HepG2 (cell line): ENCODE measurements at regions not wholly inside any gene's neighbourhood (a gene's known extent, or its start where the extent isn't known, plus 50 kb on each side); places are given as distances from the start of the nearest gene placed in this dataset.

ENCODE experiments used
- AFF4 ChIP-seq: sonication (generic); formaldehyde crosslinking; IDR thresholded peaks from 2 replicates; pipeline ENCODE4 v1.4.0; 2020; ENCODE audit warnings: missing genetic modification reagents
- ATF1 ChIP-seq: IDR thresholded peaks from 2 replicates; pipeline ENCODE4 v1.6.1; 2016; ENCODE audit warnings: mild to moderate bottlenecking, control low read depth
- BRCA1 ChIP-seq: sonication (generic); formaldehyde crosslinking; IDR thresholded peaks from 2 replicates; pipeline ENCODE4 v1.4.0; 2020; ENCODE audit warnings: missing genetic modification reagents
- CENPT ChIP-seq: sonication (generic); formaldehyde crosslinking; IDR thresholded peaks from 2 replicates; pipeline ENCODE4 v1.8.0; 2022; ENCODE audit warnings: low read depth, mild to moderate bottlenecking, moderate library complexity, missing genetic modification reagents
- CENPX ChIP-seq: sonication (generic); formaldehyde crosslinking; IDR thresholded peaks from 2 replicates; pipeline ENCODE4 v1.9.0; 2021; ENCODE audit warnings: mild to moderate bottlenecking, missing genetic modification reagents, moderate library complexity
- DZIP1 ChIP-seq: sonication (generic); formaldehyde crosslinking; IDR thresholded peaks from 2 replicates; pipeline ENCODE4 v1.5.0; 2020; ENCODE audit warnings: mild to moderate bottlenecking, missing genetic modification reagents
- GABPA ChIP-seq, 2 experiments: IDR thresholded peaks; 2 replicates each; pipeline ENCODE4 v1.6.1; 2011 to 2016; ENCODE audit warnings: low read depth in 2 of 2, low read length in 1 of 2, missing biosample characterization in 1 of 2, missing genetic modification characterization in 1 of 2
- NFIC ChIP-seq: IDR thresholded peaks from 2 replicates; pipeline ENCODE4 v1.6.1; 2012; ENCODE audit warnings: mild to moderate bottlenecking, low read length, inconsistent platforms
- NFRKB ChIP-seq: fragments of 450-650 bp; IDR thresholded peaks from 2 replicates; pipeline ENCODE4 v1.6.1; 2017
- SKI ChIP-seq: fragments of 450-650 bp; IDR thresholded peaks from one replicate; pipeline ENCODE4 v1.6.1; 2018; ENCODE audit warnings: mild to moderate bottlenecking; ENCODE audit not compliant: partially characterized antibody
- SRY ChIP-seq: sonication (generic); formaldehyde crosslinking; IDR thresholded peaks from 2 replicates; pipeline ENCODE4 v1.8.0; 2022; ENCODE audit warnings: mild to moderate bottlenecking, missing genetic modification reagents
- TEAD2 ChIP-seq: sonication (generic); formaldehyde crosslinking; IDR thresholded peaks from 2 replicates; pipeline ENCODE4 v1.9.0; 2021; ENCODE audit warnings: missing genetic modification reagents
- TFE3 ChIP-seq: IDR thresholded peaks from 2 replicates; pipeline ENCODE4 v1.6.1; 2016
- U2AF1 ChIP-seq: fragments of 200-400 bp; formaldehyde crosslinking; optimal IDR thresholded peaks from 2 replicates; pipeline ENCODE3; 2017; ENCODE audit warnings: mild to moderate bottlenecking, low read depth, low read length
- XBP1 ChIP-seq: sonication (generic); formaldehyde crosslinking; IDR thresholded peaks from 2 replicates; pipeline ENCODE4 v1.5.0; 2020; ENCODE audit warnings: missing genetic modification reagents
- ZFP36L1 ChIP-seq: sonication (generic); formaldehyde crosslinking; IDR thresholded peaks from 2 replicates; pipeline ENCODE4 v1.8.0; 2022; ENCODE audit warnings: mild to moderate bottlenecking, missing genetic modification reagents, moderate library complexity
- ZNF432 ChIP-seq: sonication (generic); formaldehyde crosslinking; IDR thresholded peaks from 2 replicates; pipeline ENCODE4 v1.5.0; 2020; ENCODE audit warnings: missing genetic modification reagents, mild to moderate bottlenecking, borderline replicate concordance
- ZNF460 ChIP-seq: sonication (generic); formaldehyde crosslinking; IDR thresholded peaks from 2 replicates; pipeline ENCODE4 v1.5.1; 2020; ENCODE audit warnings: missing genetic modification reagents, mild to moderate bottlenecking, borderline replicate concordance
- ZNF543 ChIP-seq: sonication (generic); formaldehyde crosslinking; IDR thresholded peaks from 2 replicates; pipeline ENCODE4 v1.4.0; 2020; ENCODE audit warnings: mild to moderate bottlenecking, missing genetic modification reagents
- TF ChIP-seq, protein P1 (sequence below): sonication (generic); formaldehyde crosslinking; IDR thresholded peaks from 2 replicates; pipeline ENCODE4 v1.5.0; 2020; ENCODE audit warnings: mild to moderate bottlenecking, missing genetic modification reagents, moderate library complexity

DNA sequence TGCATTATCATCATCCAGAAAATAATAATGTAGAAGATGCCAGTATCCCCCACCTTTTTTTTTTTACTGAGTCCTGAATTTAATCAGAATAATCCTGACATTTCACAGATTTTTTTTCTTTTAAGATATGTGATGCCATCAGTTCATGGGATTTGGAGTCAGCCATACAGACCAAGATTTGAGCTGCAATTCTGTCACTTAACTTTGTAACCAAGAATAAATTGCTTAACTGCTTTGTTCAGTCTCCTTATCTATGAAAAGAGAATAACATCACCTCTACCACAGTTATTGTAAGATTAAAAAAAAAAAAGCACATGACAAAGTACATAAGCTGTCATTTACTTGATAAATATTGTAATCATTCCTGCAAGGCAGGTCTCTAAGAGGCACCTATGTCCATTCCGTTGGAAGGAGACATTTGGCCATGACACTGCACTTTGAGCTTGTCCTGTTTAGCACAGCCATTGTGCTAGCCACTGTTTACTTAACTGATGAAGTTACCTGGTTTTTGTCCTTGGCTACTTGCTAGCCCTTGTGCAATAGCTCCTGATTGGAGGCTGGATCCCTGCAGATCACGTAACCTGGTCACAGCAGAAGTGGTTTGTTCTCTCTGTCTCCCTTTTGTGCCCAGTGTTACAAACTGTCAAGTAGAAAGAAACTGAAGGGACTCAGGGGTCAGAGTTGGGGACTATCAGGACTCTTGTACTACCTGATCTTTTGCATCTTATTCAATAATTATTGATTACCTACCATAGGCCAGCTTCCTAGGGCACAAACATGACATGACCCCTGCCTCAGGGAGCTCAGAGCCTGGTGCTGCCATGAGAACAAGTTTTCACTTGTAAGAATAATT is 306.0 kb downstream of the WDR72 start (continued):
- TF ChIP-seq AFF4 (CRISPR knock-in tag): peak; percentile 76
- TF ChIP-seq, protein P1, sequence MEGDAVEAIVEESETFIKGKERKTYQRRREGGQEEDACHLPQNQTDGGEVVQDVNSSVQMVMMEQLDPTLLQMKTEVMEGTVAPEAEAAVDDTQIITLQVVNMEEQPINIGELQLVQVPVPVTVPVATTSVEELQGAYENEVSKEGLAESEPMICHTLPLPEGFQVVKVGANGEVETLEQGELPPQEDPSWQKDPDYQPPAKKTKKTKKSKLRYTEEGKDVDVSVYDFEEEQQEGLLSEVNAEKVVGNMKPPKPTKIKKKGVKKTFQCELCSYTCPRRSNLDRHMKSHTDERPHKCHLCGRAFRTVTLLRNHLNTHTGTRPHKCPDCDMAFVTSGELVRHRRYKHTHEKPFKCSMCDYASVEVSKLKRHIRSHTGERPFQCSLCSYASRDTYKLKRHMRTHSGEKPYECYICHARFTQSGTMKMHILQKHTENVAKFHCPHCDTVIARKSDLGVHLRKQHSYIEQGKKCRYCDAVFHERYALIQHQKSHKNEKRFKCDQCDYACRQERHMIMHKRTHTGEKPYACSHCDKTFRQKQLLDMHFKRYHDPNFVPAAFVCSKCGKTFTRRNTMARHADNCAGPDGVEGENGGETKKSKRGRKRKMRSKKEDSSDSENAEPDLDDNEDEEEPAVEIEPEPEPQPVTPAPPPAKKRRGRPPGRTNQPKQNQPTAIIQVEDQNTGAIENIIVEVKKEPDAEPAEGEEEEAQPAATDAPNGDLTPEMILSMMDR (CRISPR knock-in tag): peak; percentile 21
- TF ChIP-seq GABPA (IDR thresholded peaks at IDR 0.05; ENCODE audit: low read depth, low read length): no peak
- peak; percentile 58 for TF ChIP-seq GABPA (CRISPR knock-in tag; IDR thresholded peaks at IDR 0.05; ENCODE audit: low read depth)
- no peak for TF ChIP-seq BRCA1 (CRISPR knock-in tag)
- peak; percentile 80 for TF ChIP-seq ATF1
- peak; percentile 97 for TF ChIP-seq NFIC
- TF ChIP-seq DZIP1 (CRISPR knock-in tag): no peak
- no peak; the same call in 1 of the 2 replicates for TF ChIP-seq ZFP36L1
- TF ChIP-seq U2AF1: no peak
- TF ChIP-seq SKI: peak; percentile 96
- no peak; the same call in 1 of the 2 replicates for TF ChIP-seq SRY
- no peak for TF ChIP-seq CENPX (CRISPR knock-in tag)
- TF ChIP-seq ZNF432 (CRISPR knock-in tag): no peak
- no peak for TF ChIP-seq TEAD2 (CRISPR knock-in tag)
- peak; percentile 94 for TF ChIP-seq TFE3 (CRISPR knock-in tag)
- TF ChIP-seq CENPT: no peak
- TF ChIP-seq NFRKB: no peak
- TF ChIP-seq ZNF543 (CRISPR knock-in tag): no peak
- TF ChIP-seq ZNF460 (CRISPR knock-in tag): no peak
- no peak for TF ChIP-seq XBP1 (CRISPR knock-in tag)
